OCI-LY3 (cell line): ENCODE measurements at regions not wholly inside any gene's neighbourhood (a gene's known extent, or its start where the extent isn't known, plus 50 kb on each side); places are given as distances from the start of the nearest gene placed in this dataset.

Source experiments
- EZH2phosphoT487 ChIP-seq: fragments of 200-600 bp; shearing (Covaris generic); IDR thresholded peaks from 2 replicates; pipeline ENCODE4 v1.6.1; 2018; ENCODE audit warnings: antibody characterized with exemption, mixed run types, low read depth
- TF ChIP-seq, protein P1 (sequence below): fragments of 200-600, 300-600 bp; sonication (generic); IDR thresholded peaks from 2 replicates; pipeline ENCODE4 v1.5.1; 2014; ENCODE audit warnings: antibody characterized with exemption, low read length, low read depth

DNA sequence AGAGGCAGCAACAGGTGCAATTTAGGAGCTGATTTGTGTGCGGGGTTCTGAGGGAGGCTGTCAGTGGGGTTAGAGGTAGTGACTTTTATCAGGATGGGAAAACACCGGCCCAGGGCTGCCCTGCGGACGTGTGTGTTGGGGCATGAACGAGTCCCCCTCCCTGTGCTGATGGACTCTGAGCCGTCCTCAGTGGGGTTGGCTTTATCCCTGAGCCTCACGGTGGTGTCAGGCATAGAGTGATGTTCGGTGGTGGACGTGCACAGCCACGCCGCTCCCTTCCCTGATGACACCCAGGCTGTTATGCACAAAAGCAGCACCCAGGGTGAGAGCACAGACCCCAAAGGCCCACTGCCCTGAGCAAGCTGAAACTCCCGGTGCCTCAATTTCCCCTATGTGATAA lies 809.1 kb downstream of the BRD1 start:
- TF ChIP-seq, protein P1, sequence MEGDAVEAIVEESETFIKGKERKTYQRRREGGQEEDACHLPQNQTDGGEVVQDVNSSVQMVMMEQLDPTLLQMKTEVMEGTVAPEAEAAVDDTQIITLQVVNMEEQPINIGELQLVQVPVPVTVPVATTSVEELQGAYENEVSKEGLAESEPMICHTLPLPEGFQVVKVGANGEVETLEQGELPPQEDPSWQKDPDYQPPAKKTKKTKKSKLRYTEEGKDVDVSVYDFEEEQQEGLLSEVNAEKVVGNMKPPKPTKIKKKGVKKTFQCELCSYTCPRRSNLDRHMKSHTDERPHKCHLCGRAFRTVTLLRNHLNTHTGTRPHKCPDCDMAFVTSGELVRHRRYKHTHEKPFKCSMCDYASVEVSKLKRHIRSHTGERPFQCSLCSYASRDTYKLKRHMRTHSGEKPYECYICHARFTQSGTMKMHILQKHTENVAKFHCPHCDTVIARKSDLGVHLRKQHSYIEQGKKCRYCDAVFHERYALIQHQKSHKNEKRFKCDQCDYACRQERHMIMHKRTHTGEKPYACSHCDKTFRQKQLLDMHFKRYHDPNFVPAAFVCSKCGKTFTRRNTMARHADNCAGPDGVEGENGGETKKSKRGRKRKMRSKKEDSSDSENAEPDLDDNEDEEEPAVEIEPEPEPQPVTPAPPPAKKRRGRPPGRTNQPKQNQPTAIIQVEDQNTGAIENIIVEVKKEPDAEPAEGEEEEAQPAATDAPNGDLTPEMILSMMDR: no peak
- no peak for TF ChIP-seq EZH2phosphoT487
